CD4-positive, alpha-beta T cell (primary cell): ENCODE measurements at regions not wholly inside any gene's neighbourhood (a gene's known extent, or its start where the extent isn't known, plus 50 kb on each side); places are given as distances from the start of the nearest gene placed in this dataset.

Experiments
- ATAC-seq: fragments of 200-7000 bp; cut with Tn5 transposase; one replicate; pipeline ENCODE4 v1.10.0; 2022; ENCODE audit warnings: mild to moderate bottlenecking; ENCODE audit not compliant: poor library complexity
- CTCF ChIA-PET: fragments of 350-600 bp; sonication (Branson Sonifier 250); formaldehyde crosslinking; loops from one replicate; lab custom pipeline; 2021; ENCODE audit warnings: antibody characterized with exemption, inconsistent platforms; lab: Charles Lee
- POLR2A ChIA-PET: fragments of 350-600 bp; sonication (Branson Sonifier 250); formaldehyde crosslinking; loops from one replicate; lab custom pipeline; 2021; ENCODE audit warnings: antibody characterized with exemption, inconsistent platforms; lab: Charles Lee
- DNase-seq, 14 experiments: peaks; one replicate each; pipeline ENCODE4 v3.0.0-alpha.2; 2013 to 2020; ENCODE audit warnings: mixed read lengths in 2 of 14
- H3K27ac ChIP-seq, 2 donors: one replicate each; pipeline versions ENCODE4 v1.5.1 to v1.7.0; 2013; ENCODE audit warnings: low read length in 2 of 2, low read depth in 1 of 2, mild to moderate bottlenecking in 1 of 2
- H3K27me3 ChIP-seq, 2 experiments: 1 replicate in 1 of 2; 2 replicates in 1 of 2; pipeline versions ENCODE4 v1.6.1 to v1.7.0; 2013; ENCODE audit warnings: low read length in 2 of 2, control low read depth in 1 of 2, mild to moderate bottlenecking in 1 of 2, moderate library complexity in 1 of 2; ENCODE audit not compliant: insufficient read depth in 2 of 2, control insufficient read depth in 1 of 2
- H3K36me3 ChIP-seq: one replicate; pipeline ENCODE4 v1.6.1; 2013; ENCODE audit warnings: low read length, control low read depth; ENCODE audit not compliant: insufficient read depth
- H3K4me1 ChIP-seq: one replicate; pipeline ENCODE4 v1.6.1; 2013; ENCODE audit warnings: low read length, control low read depth; ENCODE audit not compliant: insufficient read depth
- H3K4me3 ChIP-seq: one replicate; pipeline ENCODE4 v1.5.1; 2013; ENCODE audit warnings: mild to moderate bottlenecking, low read length, moderate library complexity
- H3K9me3 ChIP-seq, 2 experiments: 1 replicate in 1 of 2; 2 replicates in 1 of 2; pipeline versions ENCODE4 v1.6.1 to v1.7.0; 2013; ENCODE audit warnings: low read length in 2 of 2, mild to moderate bottlenecking in 2 of 2, control low read depth in 1 of 2, moderate library complexity in 1 of 2; ENCODE audit not compliant: control insufficient read depth in 1 of 2, insufficient read depth in 1 of 2
- H3K27ac Mint-ChIP-seq: one replicate; pipeline ENCODE4 v1.8.0; 2020; ENCODE audit warnings: mixed read lengths
- H3K27me3 Mint-ChIP-seq: one replicate; pipeline ENCODE4 v1.8.0; 2021; ENCODE audit warnings: mixed read lengths
- H3K36me3 Mint-ChIP-seq: one replicate; pipeline ENCODE4 v1.8.0; 2021; ENCODE audit warnings: low read depth, mixed read lengths
- H3K4me1 Mint-ChIP-seq: one replicate; pipeline ENCODE4 v1.8.0; 2021; ENCODE audit warnings: low read depth, mixed read lengths
- H3K4me3 Mint-ChIP-seq: one replicate; pipeline ENCODE4 v1.8.0; 2020; ENCODE audit warnings: mild to moderate bottlenecking, mixed read lengths
- H3K9me3 Mint-ChIP-seq: one replicate; pipeline ENCODE4 v1.8.0; 2020; ENCODE audit warnings: mixed read lengths
- intact Hi-C, 2 experiments: fragments of 100-400 bp; cut with DNase I in 1 of 2; cut with micrococcal nuclease in 1 of 2; formaldehyde crosslinking; loops; one replicate each; pipeline versions ENCODE4 v1.15.1 to v1.9.0; 2023 to 2025; cut with DNase I, micrococcal nuclease
- TF ChIP-seq, protein P1 (sequence below): fragments of 200-600 bp; IDR thresholded peaks from one replicate; pipeline ENCODE4 v1.8.0; 2022; ENCODE audit warnings: antibody characterized with exemption, mild to moderate bottlenecking

DNA sequence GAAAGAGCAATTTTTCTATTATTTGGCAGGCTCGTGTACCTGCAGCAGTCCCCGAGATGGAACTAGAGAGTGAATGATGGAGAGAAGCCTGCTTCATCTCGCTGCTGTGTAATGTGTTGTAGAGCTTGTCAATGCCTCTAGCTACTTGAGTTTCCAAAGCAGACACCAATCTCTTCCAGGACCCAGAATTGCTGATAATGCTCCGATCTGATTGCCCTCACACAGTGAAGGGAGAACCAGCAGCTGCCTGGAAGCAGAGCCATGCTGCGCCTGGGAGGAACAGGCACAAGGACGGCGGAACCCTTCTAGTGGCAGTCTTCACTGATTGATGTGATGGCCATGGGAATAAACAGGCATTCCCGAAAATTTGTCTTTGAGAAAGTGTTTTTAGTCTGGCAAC, 288.0 kb downstream of the ICE1 start:
- CTCF ChIA-PET = no interaction called here
- Mint-ChIP-seq H3K4me3 (no peak overlapping the region), H3K9me3 (peaks cover 3% of the 10 kb centered on the region), H3K36me3 (no peaks in the 10 kb centered on the region), H3K4me1 (no peaks in the 10 kb centered on the region), H3K27me3 (peaks cover 6% of the 10 kb centered on the region), H3K27ac (no peak overlapping the region)
- TF ChIP-seq, protein P1, sequence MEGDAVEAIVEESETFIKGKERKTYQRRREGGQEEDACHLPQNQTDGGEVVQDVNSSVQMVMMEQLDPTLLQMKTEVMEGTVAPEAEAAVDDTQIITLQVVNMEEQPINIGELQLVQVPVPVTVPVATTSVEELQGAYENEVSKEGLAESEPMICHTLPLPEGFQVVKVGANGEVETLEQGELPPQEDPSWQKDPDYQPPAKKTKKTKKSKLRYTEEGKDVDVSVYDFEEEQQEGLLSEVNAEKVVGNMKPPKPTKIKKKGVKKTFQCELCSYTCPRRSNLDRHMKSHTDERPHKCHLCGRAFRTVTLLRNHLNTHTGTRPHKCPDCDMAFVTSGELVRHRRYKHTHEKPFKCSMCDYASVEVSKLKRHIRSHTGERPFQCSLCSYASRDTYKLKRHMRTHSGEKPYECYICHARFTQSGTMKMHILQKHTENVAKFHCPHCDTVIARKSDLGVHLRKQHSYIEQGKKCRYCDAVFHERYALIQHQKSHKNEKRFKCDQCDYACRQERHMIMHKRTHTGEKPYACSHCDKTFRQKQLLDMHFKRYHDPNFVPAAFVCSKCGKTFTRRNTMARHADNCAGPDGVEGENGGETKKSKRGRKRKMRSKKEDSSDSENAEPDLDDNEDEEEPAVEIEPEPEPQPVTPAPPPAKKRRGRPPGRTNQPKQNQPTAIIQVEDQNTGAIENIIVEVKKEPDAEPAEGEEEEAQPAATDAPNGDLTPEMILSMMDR = no peak
- no peaks in the 10 kb centered on the region for H3K4me1 ChIP-seq
- H3K36me3 ChIP-seq = no peaks in the 10 kb centered on the region
- no peak for DNase-seq
- H3K4me3 ChIP-seq = no peak overlapping the region
- intact Hi-C loops = no loop called here
- ATAC-seq = no peak
- peaks cover 0 to 5% of the 10 kb centered on the region in 2 experiments for H3K27me3 ChIP-seq
- H3K27ac ChIP-seq = no peak overlapping the region
- H3K9me3 ChIP-seq = peaks cover 0 to 4% of the 10 kb centered on the region in 2 experiments
- POLR2A ChIA-PET = no interaction called here

DNA sequence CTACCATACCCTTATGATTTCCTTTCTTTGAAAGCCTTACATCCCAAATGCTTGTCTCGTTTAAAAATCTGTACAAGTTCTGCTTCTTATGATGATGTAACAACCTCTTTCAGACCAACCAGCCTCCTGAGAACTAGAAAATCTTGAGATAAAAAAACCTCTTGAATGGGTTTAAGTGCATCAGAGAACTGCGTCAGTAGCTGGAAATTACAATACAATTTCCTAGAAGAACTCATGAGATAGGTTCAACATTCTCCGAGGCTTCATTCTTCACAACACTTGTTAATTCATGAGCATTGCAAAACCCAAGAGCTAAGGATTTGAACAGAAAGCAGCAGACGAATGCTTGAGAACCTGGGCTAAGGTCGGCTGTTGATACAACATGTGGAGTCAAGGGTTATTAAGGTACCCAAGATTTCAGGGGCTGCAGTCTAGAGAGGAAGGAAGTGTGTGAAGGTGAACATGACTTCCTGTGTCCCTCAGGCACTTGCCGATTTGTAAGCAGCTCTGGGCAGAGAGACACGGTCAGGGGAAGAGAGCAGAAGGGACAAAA, 286.0 kb downstream of the ICE1 start:
- H3K4me1 ChIP-seq = no peaks in the 10 kb centered on the region
- no peak overlapping the region for H3K27ac Mint-ChIP-seq
- intact Hi-C loops = no loop called here
- H3K9me3 ChIP-seq = peaks cover 0 to 4% of the 10 kb centered on the region in 2 experiments
- DNase-seq = no peak
- H3K27me3 ChIP-seq = peaks cover 0 to 5% of the 10 kb centered on the region in 2 experiments
- ATAC-seq = no peak
- no peaks in the 10 kb centered on the region for H3K9me3 Mint-ChIP-seq
- CTCF ChIA-PET = no interaction called here
- POLR2A ChIA-PET = no interaction called here
- H3K27ac ChIP-seq = no peak overlapping the region
- H3K27me3 Mint-ChIP-seq = peaks cover 21% of the 10 kb centered on the region
- no peak overlapping the region for H3K4me3 ChIP-seq
- H3K4me1 Mint-ChIP-seq = no peaks in the 10 kb centered on the region
- H3K4me3 Mint-ChIP-seq = no peak overlapping the region
- no peaks in the 10 kb centered on the region for H3K36me3 Mint-ChIP-seq
- TF ChIP-seq, protein P1 = no peak
- no peaks in the 10 kb centered on the region for H3K36me3 ChIP-seq

DNA sequence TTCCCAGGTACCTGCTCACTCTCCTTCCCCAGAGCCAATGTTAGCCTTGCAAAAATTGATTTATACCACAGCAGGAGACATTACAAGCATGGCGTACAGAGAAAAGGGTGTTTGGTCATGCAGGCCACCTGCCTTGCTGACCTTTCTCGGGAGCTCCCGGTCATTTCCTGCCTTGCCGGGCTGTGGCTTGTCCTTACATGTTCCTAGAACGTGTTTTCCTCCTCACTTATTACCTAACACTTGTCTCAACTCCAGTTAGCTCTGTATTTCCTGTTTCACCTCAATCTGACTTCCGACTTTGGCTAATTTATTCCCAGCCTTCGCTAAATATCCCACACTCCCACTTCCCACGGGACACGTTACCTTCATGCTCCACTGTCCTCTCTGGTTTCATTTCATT, 282.5 kb downstream of the ICE1 start:
- peaks cover 31% of the 10 kb centered on the region for H3K27me3 Mint-ChIP-seq
- H3K4me1 Mint-ChIP-seq = no peaks in the 10 kb centered on the region
- H3K36me3 Mint-ChIP-seq = no peaks in the 10 kb centered on the region
- ChIA-PET POLR2A (no interaction called here), CTCF (no interaction called here)
- no peak overlapping the region for H3K27ac ChIP-seq
- DNase-seq (no peak), ATAC-seq (no peak)
- H3K9me3 ChIP-seq = no peaks in the 10 kb centered on the region
- H3K9me3 Mint-ChIP-seq = no peaks in the 10 kb centered on the region
- H3K4me3 Mint-ChIP-seq = no peak overlapping the region
- H3K27ac Mint-ChIP-seq = no peak overlapping the region
- H3K4me1 ChIP-seq = no peaks in the 10 kb centered on the region
- no peak overlapping the region for H3K4me3 ChIP-seq
- H3K27me3 ChIP-seq = peaks cover 0 to 5% of the 10 kb centered on the region in 2 experiments
- no peaks in the 10 kb centered on the region for H3K36me3 ChIP-seq
- intact Hi-C loops = no loop called here
- TF ChIP-seq, protein P1 = no peak
